GM10266 (cell line): ENCODE measurements at regions not wholly inside any gene's neighbourhood (a gene's known extent, or its start where the extent isn't known, plus 50 kb on each side); places are given as distances from the start of the nearest gene placed in this dataset.

Experiments
- DNase-seq: peaks from one replicate; pipeline ENCODE4 v3.0.0; 2012; ENCODE audit errors: extremely low spot score
- TF ChIP-seq, protein P1 (sequence below): IDR thresholded peaks from 2 replicates; pipeline ENCODE4 v1.5.1; 2012; ENCODE audit warnings: mild to moderate bottlenecking, low read depth; ENCODE audit not compliant: control insufficient read depth, insufficient read depth; ENCODE audit errors: missing control alignments

DNA sequence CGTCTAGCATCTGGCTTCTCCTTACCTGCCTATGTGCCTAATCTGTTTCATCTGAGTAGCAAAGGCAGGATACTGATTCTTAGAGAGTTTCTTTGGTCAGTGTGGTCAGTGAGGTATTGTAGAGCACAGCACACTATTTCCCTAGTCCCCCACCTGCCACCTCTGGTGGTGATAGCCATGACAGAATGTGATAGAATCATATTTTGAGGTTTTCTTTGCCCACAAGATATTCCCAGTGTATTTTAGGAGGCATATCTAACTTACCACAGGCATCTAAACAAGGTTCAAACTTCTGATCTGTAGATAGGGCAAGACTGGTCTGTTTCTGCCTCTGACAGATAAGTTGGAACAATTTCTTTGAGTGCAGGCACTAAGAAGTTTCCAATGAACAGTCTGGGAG, 188.0 kb downstream of the SOX2 start:
- no peak for DNase-seq
- TF ChIP-seq, protein P1, sequence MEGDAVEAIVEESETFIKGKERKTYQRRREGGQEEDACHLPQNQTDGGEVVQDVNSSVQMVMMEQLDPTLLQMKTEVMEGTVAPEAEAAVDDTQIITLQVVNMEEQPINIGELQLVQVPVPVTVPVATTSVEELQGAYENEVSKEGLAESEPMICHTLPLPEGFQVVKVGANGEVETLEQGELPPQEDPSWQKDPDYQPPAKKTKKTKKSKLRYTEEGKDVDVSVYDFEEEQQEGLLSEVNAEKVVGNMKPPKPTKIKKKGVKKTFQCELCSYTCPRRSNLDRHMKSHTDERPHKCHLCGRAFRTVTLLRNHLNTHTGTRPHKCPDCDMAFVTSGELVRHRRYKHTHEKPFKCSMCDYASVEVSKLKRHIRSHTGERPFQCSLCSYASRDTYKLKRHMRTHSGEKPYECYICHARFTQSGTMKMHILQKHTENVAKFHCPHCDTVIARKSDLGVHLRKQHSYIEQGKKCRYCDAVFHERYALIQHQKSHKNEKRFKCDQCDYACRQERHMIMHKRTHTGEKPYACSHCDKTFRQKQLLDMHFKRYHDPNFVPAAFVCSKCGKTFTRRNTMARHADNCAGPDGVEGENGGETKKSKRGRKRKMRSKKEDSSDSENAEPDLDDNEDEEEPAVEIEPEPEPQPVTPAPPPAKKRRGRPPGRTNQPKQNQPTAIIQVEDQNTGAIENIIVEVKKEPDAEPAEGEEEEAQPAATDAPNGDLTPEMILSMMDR = no peak

DNA sequence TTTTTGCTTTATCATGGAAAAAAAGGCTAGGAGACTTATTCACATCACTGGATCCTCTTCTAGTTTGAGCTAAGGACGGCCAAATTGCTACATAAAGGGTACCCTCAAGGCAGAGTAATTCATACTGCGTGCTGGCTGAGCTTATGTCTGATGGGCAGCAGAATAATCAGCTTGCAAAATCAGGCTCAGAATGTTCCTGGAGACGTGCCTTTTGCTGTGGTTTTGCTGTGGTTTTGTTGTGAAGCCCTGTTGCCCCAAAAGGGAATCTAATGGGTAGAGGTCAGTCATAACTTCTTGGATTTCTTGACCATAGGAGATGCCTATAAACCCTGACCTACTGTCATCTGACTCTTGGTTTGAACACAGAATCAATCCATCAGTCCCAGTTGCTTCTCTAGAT, 189.9 kb downstream of the SOX2 start:
- no peak for DNase-seq
- TF ChIP-seq, protein P1 = no peak

DNA sequence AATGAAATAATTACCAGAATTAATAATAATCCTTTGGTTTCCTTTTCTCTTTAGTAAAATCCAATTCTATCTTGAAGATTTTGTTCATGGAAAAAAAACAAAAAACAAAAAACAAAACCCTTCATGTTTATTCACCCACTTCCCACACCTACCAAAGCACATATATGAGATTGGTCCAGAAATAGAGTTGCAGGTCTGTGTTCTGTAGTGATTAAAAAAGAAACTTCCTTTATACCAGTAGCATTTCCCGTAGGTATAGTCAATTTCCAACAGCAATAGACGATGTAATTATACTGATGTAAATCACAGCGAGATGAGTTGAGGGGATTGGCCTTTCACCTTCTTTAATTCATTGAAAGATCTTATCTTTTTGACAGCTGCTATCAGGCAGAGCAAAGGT, 194.6 kb downstream of the SOX2 start:
- TF ChIP-seq, protein P1 = no peak
- DNase-seq = no peak

DNA sequence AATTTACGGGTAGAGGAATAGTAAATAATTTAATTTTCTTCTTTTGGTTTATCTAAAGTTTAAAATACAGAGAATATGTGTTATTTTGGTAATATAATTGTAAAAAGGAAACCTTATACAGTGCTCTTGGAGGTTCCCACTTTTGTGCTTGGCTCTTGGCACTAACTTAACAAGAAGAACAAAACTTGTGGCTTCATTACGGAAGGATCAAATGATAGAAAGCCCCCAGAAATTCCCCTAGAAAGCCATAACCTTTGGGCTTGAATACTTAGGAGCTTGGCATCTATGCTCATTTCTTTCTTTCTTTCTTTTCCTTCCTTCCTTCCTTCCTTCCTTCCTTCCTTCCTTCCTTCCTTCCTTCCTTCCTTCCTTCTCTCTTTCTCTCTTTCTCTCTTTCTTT, 197.5 kb downstream of the SOX2 start:
- no peak for DNase-seq
- TF ChIP-seq, protein P1 = no peak

DNA sequence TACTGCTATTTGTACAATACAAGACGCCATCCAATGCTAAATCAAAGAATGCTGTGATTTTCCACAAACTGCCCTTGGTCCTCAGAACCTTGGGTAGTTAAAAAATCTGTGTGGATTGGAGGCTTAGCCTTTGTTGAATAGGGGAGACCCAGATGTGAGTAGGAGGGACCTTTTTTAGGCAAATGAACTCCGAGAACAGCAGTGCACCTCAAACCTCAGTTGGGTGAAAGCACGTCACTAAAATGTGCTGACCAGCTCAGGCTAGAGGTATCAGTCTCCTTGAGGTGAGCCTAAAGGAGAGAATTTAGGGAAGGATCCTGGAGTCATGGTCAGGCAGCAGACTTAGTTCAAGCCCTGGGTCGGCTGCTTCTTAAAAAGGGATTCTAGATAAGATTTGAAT, 200.7 kb downstream of the SOX2 start:
- TF ChIP-seq, protein P1 = no peak

DNA sequence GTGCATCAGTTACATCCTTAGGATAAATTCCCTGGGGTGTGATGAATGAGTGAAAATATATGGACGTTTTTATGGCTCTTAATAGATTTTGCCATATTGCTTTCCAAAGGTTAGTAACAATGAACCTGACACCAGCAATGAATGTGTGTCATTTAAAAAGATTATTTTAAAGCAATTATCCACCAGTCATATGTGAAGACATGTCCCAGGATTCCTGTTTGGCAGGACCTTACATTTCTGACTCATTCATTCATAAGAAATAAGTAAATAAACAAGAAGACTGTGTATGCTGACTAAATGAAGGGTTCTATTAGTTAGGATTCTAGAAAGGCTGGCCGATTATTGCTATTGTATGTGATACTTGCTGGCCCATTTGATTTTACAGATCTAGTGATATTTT, 201.5 kb downstream of the SOX2 start:
- DNase-seq = no peak

More for the DNA sequence above, 200.7 kb downstream of the SOX2 start:
- no peak for DNase-seq

DNA sequence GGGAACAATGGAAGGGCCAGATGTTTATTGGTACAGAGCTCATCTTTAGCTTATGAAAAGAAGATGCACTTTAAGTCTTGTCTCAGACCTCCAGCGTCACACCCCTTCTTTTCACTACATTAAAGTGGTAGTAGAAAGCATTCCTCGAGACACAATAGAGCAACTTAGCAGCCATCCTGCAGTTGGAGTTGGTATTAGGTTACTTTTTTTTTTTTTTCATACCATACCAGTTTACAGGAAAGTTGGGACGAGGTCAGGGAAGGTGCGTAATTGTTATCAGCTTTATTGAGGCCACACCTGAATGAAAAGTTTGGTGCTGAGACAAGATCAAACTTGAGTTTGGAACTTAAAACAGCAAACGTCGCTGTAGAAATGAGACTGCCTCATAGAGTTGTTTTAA, 203.8 kb downstream of the SOX2 start:
- TF ChIP-seq, protein P1 = no peak
- DNase-seq = no peak

More for the DNA sequence above, 201.5 kb downstream of the SOX2 start:
- TF ChIP-seq, protein P1 = no peak

DNA sequence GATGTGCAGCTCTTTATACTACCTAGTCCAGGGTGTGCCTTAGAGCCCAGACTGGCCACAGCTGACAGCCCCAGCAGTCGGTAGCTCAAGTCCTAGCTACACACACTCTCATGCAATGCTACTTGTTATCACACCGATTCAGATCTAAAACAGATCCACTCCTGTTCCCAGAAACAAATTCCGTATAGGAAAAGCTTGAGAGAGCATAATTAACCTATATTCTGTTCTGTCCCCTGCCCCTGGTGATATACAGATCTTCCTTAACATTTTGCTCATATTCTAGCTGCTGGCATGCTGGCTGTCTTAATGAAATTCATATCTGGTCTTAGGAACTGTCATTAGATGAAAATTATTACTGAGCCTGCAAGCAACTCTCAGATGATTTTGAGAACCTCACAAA, 204.3 kb downstream of the SOX2 start:
- DNase-seq = no peak
- TF ChIP-seq, protein P1 = no peak
